Fibroblast of lung (primary cell): ENCODE measurements at regions not wholly inside any gene's neighbourhood (a gene's known extent, or its start where the extent isn't known, plus 50 kb on each side); places are given as distances from the start of the nearest gene placed in this dataset.

ENCODE experiments used
- CTCF ChIP-seq, 2 donors: IDR thresholded peaks in 1 of 2; conservative IDR thresholded peaks in 1 of 2; 1 replicate in 1 of 2; 2 replicates in 1 of 2; pipeline ENCODE4 v1.5.1; 2011 to 2012; ENCODE audit warnings: low read length in 2 of 2, control low read depth in 1 of 2, inconsistent platforms in 1 of 2, low read depth in 1 of 2, mild to moderate bottlenecking in 1 of 2
- EZH2 ChIP-seq: IDR thresholded peaks from 2 replicates; pipeline ENCODE4 v1.5.1; 2012; ENCODE audit warnings: low read length, control low read depth, mild to moderate bottlenecking; ENCODE audit errors: missing control alignments

GRCh38 chr7:41193738-41194282 is 509.1 kb downstream of the INHBA start:
- TF ChIP-seq CTCF (conservative IDR thresholded peaks at IDR 0.05 in 1 of 2, IDR thresholded peaks at IDR 0.05 in 1 of 2; ENCODE audit: low read depth in 1 of 2, low read length in 2 of 2): no peak
- TF ChIP-seq EZH2: no peak
